ENCODE measurements at regions not wholly inside any gene's neighbourhood (a gene's known extent, or its start where the extent isn't known, plus 50 kb on each side); places are given as distances from the start of the nearest gene placed in this dataset.

DNA sequence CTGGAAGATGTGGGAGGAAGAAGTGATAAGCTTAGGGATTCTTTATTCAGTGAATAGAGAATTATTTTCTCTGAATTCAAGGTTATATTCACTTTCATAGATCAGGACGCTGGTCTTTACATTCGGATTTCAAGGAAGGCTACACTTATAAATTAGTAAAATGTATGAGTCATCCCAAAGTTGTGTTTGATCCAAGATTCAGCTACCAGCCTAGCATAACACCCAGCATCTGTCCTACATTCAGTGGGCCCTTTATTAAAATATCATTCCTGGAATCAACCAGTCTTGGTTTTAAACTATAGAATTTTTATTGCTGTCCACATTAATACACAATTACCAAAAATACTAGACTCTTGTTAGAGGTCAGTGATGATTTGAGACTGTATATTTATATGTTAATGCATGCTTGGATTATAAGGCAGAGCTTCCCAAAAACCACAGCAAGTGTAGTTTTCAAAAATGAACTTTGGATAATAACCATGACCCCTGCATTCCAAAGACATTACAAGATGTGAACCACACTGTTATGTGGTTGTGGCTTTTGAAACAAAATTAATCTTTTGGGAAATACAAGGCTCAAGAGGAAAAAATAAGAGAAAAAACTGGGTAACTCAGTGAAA lies 210.7 kb upstream of the CNR1 start:
- Mint-ChIP-seq H3K4me3 (ENCODE audit: unreplicated experiment) (no peak overlapping the region), H3K4me1 (ENCODE audit: insufficient read depth, unreplicated experiment) (peaks cover 67% of the 10 kb centered on the region), H3K9me3 (ENCODE audit: unreplicated experiment) (no peaks in the 10 kb centered on the region), H3K27ac (ENCODE audit: low read depth, unreplicated experiment) (peak overlapping the region; percentile 84), H3K36me3 (ENCODE audit: insufficient read depth, unreplicated experiment) (peaks cover 7% of the 10 kb centered on the region), H3K27me3 (ENCODE audit: insufficient read depth, unreplicated experiment) (no peaks in the 10 kb centered on the region)
- ChIA-PET CTCF (interaction anchor here (0.5 to 0.8 kb wide), 2 partner anchors 137 to 197 kb away, joined by 3 to 5 read pairs; no protein-coding TSS in a partner anchor), POLR2A (interaction anchor here (1.9 kb wide), 1 partner anchor 10 kb away, joined by 17 read pairs; no protein-coding TSS in a partner anchor)
- TF ChIP-seq, protein P1, sequence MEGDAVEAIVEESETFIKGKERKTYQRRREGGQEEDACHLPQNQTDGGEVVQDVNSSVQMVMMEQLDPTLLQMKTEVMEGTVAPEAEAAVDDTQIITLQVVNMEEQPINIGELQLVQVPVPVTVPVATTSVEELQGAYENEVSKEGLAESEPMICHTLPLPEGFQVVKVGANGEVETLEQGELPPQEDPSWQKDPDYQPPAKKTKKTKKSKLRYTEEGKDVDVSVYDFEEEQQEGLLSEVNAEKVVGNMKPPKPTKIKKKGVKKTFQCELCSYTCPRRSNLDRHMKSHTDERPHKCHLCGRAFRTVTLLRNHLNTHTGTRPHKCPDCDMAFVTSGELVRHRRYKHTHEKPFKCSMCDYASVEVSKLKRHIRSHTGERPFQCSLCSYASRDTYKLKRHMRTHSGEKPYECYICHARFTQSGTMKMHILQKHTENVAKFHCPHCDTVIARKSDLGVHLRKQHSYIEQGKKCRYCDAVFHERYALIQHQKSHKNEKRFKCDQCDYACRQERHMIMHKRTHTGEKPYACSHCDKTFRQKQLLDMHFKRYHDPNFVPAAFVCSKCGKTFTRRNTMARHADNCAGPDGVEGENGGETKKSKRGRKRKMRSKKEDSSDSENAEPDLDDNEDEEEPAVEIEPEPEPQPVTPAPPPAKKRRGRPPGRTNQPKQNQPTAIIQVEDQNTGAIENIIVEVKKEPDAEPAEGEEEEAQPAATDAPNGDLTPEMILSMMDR (IDR thresholded peaks at IDR 0.05; ENCODE audit: unreplicated experiment), result no peak
- intact Hi-C loops (cut with micrococcal nuclease), result no loop called here
- peak; percentile 67 for DNase-seq (ENCODE audit: unreplicated experiment)
- no TSS peak for BruUV-seq (replicated peaks)

DNA sequence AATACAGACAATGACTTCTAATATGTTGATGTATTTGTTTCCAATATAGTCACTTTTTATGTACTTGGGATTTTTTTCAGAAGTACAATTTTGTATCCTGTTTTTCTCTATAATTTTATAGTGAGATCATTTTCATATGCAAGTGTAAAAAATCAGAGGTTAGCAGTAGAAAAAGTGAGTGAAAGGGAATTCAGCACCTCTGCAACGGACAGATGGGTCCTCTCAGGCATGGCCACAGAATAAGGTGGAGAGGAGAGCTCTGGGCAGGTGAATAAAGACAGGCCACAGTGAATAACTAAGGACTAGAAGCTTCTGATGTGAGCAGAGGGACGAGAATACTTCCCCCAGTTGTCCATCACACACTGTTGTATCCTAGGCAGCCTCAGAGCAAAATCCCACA lies 210.1 kb upstream of the CNR1 start:
- Mint-ChIP-seq H3K4me3 (ENCODE audit: unreplicated experiment) (no peak overlapping the region), H3K4me1 (ENCODE audit: insufficient read depth, unreplicated experiment) (peaks cover 66% of the 10 kb centered on the region), H3K36me3 (ENCODE audit: insufficient read depth, unreplicated experiment) (peaks cover 7% of the 10 kb centered on the region), H3K9me3 (ENCODE audit: unreplicated experiment) (no peaks in the 10 kb centered on the region), H3K27me3 (ENCODE audit: insufficient read depth, unreplicated experiment) (no peaks in the 10 kb centered on the region), H3K27ac (ENCODE audit: low read depth, unreplicated experiment) (peak overlapping the region; percentile 84)
- ChIA-PET POLR2A (interaction anchor here (1.9 kb wide), 1 partner anchor 9 kb away, joined by 17 read pairs; no protein-coding TSS in a partner anchor), CTCF (interaction anchor here (0.6 to 0.8 kb wide), 2 partner anchors 108 to 196 kb away, joined by 4 to 5 read pairs; no protein-coding TSS in a partner anchor)
- BruUV-seq (replicated peaks), result no TSS peak
- DNase-seq (ENCODE audit: unreplicated experiment), result no peak
- TF ChIP-seq, protein P1 (IDR thresholded peaks at IDR 0.05; ENCODE audit: unreplicated experiment), result no peak
- intact Hi-C loops (cut with micrococcal nuclease), result no loop called here

DNA sequence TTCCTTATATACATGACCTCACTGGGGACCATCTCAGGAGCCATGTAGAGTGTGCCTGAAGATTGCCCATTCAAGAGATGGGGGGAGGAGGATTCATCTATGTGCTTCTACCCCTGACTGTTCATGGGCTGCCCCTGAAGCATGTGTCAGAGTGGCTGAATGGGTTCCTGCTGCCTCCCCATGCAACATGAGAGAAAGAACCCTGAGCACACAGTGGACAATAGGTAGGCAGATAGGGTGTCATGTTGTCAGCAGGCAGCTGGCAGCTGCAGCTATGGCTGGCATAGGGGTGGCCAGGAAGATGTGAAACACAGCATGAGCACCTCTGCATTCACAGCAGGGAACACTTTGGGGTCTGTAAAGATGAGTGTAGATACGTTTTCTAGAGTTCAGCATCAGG lies 208.4 kb upstream of the CNR1 start:
- intact Hi-C loops (cut with micrococcal nuclease), result no loop called here
- H3K4me1 Mint-ChIP-seq (ENCODE audit: insufficient read depth, unreplicated experiment), result peaks cover 57% of the 10 kb centered on the region
- CTCF ChIA-PET, result interaction anchor here (0.6 kb wide), 1 partner anchor 9 kb away, joined by 3 read pairs; no protein-coding TSS in a partner anchor
- peak overlapping the region; percentile 59 for H3K27ac Mint-ChIP-seq (ENCODE audit: low read depth, unreplicated experiment)
- H3K36me3 Mint-ChIP-seq (ENCODE audit: insufficient read depth, unreplicated experiment), result peaks cover 7% of the 10 kb centered on the region
- POLR2A ChIA-PET, result interaction anchor here (1.1 kb wide), 1 partner anchor 9 kb away, joined by 3 read pairs; no protein-coding TSS in a partner anchor
- H3K9me3 Mint-ChIP-seq (ENCODE audit: unreplicated experiment), result peaks cover 4% of the 10 kb centered on the region
- DNase-seq (ENCODE audit: unreplicated experiment), result no peak
- H3K4me3 Mint-ChIP-seq (ENCODE audit: unreplicated experiment), result no peak overlapping the region
- BruUV-seq (replicated peaks), result no TSS peak
- TF ChIP-seq, protein P1 (IDR thresholded peaks at IDR 0.05; ENCODE audit: unreplicated experiment), result no peak
- H3K27me3 Mint-ChIP-seq (ENCODE audit: insufficient read depth, unreplicated experiment), result no peaks in the 10 kb centered on the region

DNA sequence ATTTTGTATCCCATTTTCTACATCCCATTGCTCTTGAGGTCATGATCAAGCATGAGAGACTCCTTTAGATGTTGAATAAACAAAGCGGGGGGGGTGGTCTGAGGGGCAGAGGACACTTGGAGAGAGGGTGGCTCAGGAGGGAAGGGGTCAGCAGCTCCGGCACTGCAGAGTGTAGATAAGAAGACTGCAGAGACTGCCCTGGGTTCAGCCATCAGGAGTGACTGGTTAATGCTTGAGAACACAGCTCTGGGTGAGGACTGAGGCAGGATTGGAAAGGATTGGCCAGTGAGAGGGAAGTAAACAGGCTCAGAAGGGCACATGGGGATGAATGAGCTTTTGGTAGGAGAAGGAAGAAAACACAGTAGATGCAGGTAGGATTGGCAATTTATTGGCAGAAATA lies 205.3 kb upstream of the CNR1 start:
- Mint-ChIP-seq H3K36me3 (ENCODE audit: insufficient read depth, unreplicated experiment) (no peaks in the 10 kb centered on the region), H3K4me1 (ENCODE audit: insufficient read depth, unreplicated experiment) (peaks cover 60% of the 10 kb centered on the region), H3K9me3 (ENCODE audit: unreplicated experiment) (peaks cover 9% of the 10 kb centered on the region), H3K27ac (ENCODE audit: low read depth, unreplicated experiment) (no peak overlapping the region), H3K4me3 (ENCODE audit: unreplicated experiment) (no peak overlapping the region), H3K27me3 (ENCODE audit: insufficient read depth, unreplicated experiment) (no peaks in the 10 kb centered on the region)
- intact Hi-C loops (cut with micrococcal nuclease), result no loop called here
- no TSS peak for BruUV-seq (replicated peaks)
- TF ChIP-seq, protein P1 (IDR thresholded peaks at IDR 0.05; ENCODE audit: unreplicated experiment), result no peak
- CTCF ChIA-PET, result no interaction called here
- DNase-seq (ENCODE audit: unreplicated experiment), result no peak
- POLR2A ChIA-PET, result interaction anchor here (0.9 kb wide), 1 partner anchor 9 kb away, joined by 4 read pairs; no protein-coding TSS in a partner anchor
